NCI-H82 treated with DMSO at 0.1 percent for 48 hours (cell line): ENCODE measurements at regions not wholly inside any gene's neighbourhood (a gene's known extent, or its start where the extent isn't known, plus 50 kb on each side); places are given as distances from the start of the nearest gene placed in this dataset.

Source experiments
- DNase-seq: peaks from one replicate; lab custom pipeline; 2025; ENCODE audit not compliant: unreplicated experiment; lab: John Stamatoyannopoulos, UW

DNA sequence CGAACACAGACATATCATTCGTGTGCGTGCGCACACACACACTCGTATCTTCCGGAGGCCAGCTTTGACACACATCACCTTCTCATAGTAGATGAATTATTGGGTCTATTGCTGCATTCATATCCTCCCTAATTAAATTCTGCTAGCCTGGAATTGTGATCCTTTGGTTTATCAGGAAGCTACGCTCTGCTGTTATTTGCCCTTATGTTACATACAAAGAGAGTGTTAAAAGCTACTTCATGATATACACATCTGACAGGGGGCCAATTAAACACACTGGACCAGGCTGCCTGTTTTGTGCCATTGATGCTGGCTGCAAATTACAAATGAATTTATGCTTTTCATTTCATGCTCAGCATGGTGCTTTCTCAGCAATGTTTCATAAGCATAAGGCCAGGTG is 252.0 kb downstream of the RHOU start:
- no peak for DNase-seq

DNA sequence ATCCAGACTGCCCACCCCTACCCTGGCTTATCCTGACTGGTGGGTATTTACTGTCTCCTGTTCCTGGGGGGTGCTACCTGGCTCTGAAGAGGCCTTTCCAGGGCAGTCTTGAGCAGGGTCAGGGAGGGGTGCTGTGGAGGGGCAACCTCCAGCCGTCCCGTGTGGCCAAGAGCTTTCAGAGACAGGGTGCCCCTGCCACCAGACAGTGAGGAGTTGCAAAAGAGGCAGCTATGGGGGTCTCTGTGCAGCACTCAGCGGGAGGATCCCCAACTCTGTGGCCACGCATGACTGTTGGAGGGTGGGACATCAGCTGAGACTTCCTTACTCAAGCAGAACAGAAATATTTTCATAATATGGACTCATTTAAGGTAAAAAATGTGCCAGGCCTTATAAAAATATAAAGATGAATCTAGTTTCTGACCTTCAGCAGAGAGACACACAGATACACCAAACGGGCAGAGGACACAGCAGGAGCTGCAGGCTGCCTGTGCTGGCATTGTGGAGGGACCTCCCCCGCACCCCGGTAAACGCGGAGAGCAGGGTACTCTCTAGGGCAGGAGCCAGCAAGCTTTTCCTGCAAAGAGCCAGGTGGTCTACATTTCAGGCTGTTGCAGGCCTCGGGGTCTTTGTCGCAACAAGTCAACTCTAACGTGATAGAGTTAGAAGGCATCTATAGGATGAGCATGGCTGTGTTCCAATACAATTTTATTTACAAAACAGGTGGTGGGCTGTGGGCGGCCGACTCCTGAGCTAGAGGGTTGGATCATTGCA is 252.6 kb downstream of the RHOU start:
- DNase-seq, result no peak

DNA sequence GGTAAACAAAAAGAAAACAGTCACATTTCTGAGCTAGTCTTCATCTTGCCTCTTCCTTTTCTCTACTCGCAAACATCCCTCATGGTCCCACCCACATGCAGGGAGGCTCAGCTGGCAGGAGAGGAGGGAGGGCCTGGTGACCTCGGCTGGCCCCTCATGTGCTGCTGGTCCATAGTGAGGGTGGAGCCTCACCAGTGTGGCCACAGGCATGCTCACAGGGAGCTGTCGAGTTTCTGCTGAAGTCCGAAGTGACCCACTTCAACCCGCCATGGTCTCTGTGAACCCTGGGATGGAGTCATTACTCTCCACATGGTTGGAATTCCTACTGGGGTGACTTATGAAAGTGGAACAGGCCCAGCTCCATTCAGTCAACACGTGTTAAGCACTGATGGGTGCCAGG is 253.4 kb downstream of the RHOU start:
- no peak for DNase-seq

DNA sequence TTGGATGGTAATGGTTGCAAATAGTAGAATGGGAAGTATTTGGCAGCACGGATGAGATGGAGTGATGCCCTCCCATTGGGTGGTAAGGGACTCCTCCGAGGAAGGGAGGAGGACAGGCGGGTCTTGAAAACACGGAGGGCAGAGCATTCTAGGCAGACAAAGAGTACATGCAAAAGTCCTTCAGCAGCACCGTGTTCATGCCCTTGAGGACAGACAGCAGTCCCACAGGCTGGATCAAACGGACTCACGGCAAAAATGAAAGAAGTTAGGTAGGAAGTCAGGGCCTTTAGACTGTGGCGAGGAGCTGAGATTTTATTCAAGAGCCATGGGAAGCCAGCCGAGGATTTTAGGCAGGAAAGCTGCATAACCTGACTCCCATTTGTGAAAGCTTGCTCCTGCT is 253.9 kb downstream of the RHOU start:
- no peak for DNase-seq

DNA sequence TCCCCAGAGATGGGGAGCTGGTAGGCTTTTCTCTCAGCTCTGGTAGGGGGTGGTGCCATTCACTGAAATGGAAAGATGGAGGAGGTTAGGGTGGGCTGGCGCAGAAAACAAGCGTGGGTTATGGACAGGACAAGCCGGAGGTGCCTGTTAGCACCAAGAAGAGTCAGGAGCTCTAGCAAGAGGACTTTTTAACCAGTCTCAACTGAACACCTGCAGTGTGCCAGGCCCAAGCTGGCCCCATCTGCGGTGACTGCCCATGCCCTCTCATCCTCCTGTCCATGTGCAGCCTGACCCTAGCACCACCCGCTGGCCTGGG is 254.4 kb downstream of the RHOU start:
- no peak for DNase-seq

DNA sequence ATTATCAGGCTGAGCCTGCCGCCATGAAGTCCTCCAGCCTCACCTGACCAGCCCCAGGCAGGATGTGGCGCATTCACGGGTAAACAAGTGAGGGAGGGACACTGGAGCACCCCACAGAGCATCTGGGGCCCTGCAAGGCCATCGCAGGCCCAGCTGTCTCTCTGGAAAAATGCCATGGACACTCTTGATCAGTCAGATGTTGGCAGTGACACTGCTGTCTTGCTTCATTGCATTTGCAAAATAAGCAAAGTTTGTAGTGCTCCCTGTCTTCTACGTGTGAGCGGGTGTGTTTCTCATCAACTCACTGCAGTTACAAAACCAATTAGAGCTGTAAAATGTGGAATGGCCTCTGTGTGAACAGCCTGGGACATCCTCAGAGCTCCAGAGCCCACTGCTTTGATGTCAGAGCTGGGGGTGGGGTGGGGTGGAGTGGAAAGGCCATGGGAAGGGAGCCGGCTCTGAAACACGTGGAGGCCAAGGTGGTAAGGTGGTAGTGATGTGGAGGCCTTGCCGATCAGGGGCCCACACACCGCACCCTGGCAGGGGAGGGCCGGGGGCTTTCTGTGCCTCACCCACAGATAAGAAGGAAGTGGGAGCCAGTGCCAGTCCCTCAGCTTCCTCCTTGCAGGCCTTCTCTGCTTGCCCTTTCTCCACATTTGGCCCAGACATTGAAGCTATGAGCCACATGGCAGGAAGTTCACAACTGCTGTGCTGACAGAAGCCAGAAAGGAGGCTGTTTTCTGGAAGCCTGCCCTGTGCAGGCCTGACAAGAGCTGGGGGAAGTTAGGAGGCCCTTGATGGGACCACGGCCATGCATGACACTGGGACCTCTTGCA is 254.9 kb downstream of the RHOU start:
- no peak for DNase-seq

DNA sequence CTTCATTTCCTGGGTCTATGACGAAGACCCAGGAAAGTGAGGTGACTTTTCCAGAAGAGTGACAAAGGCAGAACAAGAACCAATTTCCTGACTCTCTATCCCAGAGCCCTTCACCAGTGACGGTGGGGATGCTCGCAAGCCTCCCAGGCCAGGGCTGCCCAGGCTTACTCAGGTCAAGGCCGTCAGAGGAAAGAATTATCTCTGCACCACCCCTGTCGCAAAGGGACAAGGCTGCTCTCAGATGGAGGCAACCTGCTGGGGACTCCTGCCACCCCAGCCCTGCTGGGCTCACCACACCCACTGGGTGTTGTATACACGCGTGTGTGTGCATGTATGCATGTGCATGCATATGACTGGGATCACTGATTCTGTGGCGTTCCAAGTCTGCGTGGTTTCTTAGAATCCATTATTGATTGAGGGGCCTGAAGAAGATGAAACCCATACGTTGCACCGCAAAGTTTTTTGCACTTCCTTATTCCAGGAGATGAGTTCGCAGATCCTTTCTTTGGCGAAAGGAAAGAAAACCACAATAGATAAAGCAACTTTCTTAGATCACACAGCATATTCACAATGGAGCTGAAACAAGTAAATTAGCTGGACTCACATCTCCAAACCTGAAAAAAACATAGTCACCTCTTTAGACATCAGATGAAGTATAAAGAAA is 255.8 kb downstream of the RHOU start:
- no peak for DNase-seq

DNA sequence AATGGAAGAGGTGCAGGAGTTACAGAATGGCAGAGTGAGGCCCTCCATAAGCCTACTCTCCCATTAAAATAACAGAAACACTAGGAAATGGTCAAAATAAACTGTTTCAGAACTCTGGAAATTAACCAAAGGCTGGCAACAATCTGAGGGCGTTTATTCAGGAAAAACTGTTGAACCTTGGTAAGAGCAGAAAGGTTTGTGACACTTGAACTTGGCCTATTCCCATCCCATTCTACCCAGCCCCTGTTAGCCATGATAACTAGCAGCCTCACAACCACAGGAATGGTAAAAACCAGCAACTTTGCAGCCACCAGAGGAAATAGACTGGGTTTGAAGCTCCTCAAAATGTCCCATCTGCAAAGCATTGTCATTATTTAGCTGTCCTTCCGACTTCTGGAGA is 256.8 kb downstream of the RHOU start:
- DNase-seq, result no peak

DNA sequence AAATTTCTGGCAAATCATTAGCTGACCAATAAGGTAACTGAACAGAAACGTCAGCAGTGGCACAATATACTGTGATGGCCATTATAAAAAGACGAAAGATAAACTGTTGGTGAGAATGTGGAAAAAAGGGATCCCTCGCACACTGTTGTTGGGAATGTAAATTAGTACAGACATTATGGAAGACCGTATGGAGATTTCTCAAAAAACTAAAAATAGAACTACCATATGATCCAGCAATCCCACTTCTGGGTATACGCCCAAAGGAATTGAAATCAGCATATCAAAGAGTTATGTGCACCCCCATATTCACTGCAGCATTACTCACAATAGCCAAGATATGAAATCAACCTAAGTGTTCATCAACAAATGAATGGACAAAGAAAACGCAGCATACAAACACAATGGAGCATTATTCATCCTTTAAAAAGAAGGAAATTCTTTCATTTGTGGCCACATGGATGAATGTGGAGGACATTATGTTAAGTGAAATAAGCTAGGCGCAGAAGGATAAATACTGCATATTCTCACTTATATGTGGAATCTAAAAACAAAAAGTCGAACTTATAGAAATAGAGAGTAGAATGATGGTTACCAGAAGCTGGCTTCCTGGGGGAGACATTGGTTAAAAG is 257.7 kb downstream of the RHOU start:
- no peak for DNase-seq

DNA sequence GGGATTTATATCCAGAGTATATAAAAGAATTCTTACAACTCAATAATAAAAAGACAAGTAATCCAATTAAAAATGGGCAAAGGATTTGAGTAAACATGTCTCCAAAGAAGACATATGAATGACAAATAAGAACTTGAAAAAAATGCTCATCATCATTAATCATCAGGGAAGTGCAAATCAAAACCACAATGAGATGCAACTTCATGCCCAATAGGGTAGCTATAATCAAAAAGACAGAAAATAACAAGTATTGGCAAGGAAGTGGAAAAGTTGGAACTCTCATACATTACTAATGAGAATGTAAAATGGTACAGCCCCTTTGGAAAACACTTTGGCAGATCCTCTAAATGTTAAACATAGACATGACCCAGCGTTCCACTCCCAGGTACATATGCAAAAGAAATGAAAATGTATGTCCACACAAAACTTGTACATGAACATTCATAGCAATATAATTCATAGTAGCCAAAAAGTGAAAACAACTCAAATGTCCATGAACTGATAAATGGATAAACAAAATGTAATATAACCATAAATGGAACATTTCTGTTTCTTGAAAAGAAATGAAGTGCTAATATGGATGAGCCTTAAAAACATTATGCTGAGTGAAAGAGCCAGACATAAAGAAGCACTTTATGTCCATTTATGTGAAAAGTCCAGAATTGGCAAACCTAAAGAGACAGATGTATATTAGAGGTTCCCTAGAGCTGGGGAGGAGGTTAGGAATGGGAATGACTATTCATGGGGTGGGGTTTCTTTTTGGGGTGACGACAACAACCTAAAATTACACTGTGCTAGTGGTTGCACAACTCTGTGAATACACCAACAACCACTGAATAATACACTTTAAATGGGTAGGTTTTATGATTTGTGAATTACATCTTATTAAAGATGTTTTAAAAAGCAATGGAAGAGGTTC is 259.7 kb downstream of the RHOU start:
- DNase-seq, result no peak

DNA sequence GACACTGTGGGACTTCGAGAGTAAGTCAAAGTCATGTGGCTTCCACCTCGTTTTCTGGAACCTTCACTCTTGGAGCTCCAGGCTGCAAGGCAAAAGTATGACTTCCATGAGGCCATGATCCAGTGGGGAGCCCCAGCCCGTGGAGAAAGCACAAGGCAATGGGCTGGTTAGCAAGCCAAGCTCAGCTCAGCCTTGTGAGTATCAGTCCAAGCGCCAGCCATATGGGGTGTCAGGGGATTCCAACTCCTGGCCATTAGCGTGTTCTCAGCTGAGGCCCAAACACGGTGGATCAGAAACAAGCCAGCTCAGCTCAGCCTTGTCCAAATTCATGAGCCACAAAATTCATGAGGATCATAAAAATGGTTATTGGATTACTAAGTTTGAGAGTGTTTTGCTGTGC is 261.0 kb downstream of the RHOU start:
- no peak for DNase-seq

DNA sequence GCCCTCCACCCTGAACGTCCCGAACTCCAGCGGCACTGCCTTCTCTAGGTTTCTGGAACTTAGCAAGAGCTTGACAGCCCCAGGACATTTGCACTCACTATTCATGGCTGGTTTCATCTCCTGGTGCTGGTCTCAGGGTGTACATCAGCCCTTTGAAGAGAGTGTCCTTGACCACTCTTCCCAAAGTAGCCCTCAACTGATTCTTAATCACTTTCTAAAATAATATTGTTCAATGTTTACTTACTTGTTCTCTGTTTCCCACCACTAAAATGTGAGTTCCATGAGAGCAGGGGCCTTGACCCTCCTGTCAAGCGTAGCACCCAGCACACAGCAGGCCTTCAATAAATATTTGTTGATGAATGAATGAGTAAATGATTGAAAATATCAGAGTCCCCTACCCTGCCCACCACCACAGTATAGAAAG is 262.5 kb downstream of the RHOU start:
- DNase-seq, result no peak

DNA sequence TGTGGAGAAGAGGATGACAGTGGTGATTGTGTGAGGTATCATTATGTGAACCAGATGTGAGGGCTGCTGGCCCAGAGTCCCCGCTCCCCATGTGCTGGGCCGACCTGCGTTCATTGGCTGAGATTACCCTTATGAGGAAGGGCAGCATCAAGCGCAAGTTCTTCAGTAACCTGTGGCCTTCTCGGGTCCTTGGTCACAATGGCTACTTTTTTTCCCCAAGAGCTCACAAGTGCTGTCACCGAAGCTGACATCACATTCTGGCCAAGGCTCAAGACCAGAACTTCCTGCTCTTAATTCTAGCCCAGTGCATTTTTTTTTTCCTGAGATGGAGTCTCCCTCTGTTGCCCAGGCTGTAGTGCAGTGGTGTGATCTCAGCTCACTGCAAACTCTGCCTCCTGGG is 262.9 kb downstream of the RHOU start:
- DNase-seq, result no peak

DNA sequence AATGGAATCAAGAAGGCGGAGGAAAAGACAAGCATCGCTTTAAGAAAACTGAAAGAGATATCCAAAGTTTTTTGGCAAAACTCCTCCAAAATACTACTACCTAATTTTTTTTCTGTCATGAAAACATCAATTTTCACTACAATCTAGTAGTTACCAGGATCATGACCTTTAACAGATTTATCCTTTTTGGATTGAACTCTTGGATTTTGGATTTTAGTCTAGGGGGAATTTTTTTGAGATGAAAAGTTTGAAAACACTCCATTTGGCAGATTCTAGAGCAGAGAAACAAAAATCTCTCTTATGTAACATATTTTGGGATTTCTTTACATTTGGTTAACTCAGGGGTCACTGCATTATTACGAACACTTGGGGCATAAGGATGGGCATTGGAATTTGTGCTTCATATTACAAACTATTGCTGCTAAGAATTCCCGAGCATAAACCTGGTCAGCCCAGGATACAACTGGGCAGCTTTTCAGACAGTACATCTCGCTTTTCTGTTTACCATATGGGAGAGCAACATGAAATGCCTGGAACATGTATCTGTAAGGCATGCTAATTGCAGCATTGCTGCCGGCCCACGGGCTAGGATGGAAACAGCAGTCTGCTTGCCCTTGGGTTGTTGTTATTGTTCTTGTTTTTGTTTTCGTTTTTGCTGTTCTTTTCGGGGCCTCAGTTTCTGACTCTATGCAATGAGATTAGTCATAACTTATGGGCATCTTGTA is 264.3 kb downstream of the RHOU start:
- no peak for DNase-seq

DNA sequence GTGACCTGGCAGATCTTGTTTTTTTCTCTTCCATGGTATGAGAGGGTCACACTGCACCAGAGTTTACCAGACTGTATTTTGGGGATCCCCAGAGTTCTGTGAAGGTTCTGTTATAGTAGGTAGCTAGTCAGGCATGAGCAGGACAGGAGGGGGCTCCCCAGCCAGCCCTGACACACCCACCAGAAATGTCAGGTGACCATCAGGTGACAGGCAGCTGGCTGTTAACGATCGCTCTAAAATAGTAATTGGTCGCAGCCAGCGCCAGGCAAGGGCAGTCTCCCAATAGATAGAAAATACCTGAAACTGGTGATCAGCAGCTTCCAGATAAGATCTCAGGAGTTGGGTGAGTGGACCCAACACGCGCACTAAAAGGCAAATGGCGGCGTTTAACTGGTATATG is 264.9 kb downstream of the RHOU start:
- DNase-seq, result no peak

DNA sequence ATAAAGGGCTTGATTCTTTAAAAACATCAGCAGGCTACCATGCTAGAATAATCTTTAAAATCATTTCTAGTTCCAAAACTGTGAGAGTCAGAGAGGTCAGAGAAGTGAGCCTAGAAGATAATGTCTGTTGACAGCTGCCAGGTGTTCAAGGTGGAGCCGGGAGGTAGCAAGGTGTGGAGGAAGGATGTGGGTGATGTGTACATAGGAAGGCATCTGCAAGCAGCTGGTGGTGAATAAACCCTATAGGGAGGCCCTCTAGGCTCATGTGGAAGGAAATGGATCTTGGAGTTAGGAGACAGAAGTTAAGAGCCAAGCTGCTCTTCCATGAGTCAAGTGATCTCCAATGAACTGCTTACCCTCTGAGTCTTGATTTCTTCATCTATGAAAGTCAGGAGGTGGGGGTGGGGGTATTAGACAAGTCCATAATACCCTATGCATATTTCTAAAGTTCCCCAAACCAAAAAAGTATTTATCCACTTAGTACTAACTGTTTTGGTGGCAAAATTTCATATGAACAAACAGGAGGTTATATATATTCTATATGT is 266.3 kb downstream of the RHOU start:
- no peak for DNase-seq

DNA sequence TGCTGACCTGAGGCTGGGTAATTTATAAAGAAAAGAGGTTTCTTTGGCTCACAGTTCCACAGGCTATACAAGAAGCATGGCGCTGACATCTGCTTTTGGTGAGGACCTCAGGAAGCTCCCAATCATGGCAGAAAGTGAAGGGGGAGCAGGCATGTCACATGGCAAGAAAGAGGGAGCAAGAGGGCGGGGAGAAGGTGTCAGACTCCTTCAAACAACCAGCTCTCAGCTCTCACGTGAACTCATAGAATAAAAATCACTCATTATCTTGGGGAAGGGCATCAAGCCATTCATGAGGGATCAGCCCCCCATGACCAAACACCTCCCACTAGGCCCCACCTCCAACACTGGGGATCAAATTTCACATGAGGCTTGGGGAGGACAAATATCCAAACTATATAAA is 266.8 kb downstream of the RHOU start:
- DNase-seq, result no peak

DNA sequence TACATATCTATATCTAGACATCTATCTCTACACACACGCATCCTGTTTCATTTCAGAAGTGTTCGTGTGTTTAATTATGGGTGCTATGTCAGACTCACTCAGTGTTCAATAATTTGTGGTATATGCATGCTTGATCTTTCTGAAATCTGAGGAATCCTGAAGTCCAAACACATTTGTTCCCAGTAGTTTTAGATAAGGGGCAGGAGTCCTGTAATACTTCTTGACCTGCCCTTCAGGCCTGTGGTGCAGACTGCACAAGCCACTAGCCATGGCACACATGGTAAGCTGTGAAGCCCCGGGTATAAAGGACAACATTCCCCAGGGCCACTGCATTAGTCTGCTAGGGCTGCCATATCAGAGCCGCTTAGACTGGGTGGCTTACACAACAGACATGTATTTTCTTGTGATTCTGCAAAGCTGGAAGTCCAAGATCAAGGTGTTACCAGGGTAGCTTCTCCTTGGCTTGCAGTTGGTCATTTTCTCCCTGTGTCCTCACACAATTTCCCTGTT is 267.2 kb downstream of the RHOU start:
- no peak for DNase-seq

DNA sequence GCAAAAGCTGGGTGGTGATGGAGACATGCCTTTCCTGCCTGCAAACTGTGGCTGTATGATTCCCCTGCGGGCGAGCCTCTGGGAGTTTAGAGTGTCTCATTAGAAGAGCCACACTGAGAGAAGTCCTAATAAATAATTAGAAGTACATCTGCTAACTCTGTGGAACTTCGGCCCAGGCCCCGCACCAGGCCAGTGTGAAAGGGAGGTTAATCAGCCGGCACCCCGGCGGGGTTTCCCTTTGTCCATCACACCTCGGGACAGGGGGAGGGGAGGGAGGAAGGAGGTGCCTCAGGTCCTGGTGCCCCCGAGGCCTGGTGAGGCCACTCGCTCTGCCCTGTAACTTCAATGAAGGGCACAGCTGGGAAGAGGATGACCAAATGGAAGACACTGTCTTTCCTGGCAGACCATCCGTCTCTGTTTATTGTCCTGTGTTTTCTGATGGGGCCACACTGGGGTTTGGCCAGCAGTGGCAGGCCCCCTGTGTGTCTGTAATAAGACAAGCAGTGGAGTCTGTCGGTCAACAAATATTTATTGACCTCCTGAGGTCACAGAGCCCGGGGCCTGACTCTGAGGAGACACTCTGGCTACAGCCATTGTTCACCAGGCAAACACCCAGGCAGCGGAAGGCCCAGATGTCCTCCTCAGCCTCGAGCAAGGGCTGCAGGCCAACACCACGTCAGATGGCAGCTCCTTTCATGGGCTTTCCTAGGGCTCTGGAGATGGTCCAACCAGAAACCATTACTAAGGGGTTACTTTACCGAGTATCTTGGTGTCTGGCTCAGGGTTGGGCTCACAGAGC is 267.5 kb upstream of the RAB4A start:
- DNase-seq, result no peak
